ENCODE measurements at regions not wholly inside any gene's neighbourhood (a gene's known extent, or its start where the extent isn't known, plus 50 kb on each side); places are given as distances from the start of the nearest gene placed in this dataset.

- Mint-ChIP-seq H3K36me3 (ENCODE audit: low read depth) (no peaks in the 10 kb centered on the region), H3K9me3 (peaks cover 10% of the 10 kb centered on the region), H3K4me3 (no peak overlapping the region), H3K27me3 (ENCODE audit: low read depth) (no peaks in the 10 kb centered on the region), H3K27ac (no peak overlapping the region), H3K4me1 (peaks cover 4% of the 10 kb centered on the region)
- TF ChIP-seq CTCF (IDR thresholded peaks at IDR 0.05; ENCODE audit: unreplicated experiment in 3 of 3), result no peak
Observed at GRCh38 chr4:175411251-175411650, 400.8 kb downstream of the GPM6A start.

- no peak overlapping the region for H3K4me3 Mint-ChIP-seq
- no peak for TF ChIP-seq CTCF (IDR thresholded peaks at IDR 0.05; ENCODE audit: unreplicated experiment in 3 of 3)
- H3K27me3 Mint-ChIP-seq (ENCODE audit: low read depth), result no peaks in the 10 kb centered on the region
- H3K4me1 Mint-ChIP-seq, result peaks cover 4% of the 10 kb centered on the region
- peaks cover 10% of the 10 kb centered on the region for H3K9me3 Mint-ChIP-seq
- H3K36me3 Mint-ChIP-seq (ENCODE audit: low read depth), result no peaks in the 10 kb centered on the region
- H3K27ac Mint-ChIP-seq, result no peak overlapping the region
Observed at GRCh38 chr4:175412161-175412560, 399.9 kb downstream of the GPM6A start.

- H3K4me1 Mint-ChIP-seq, result peaks cover 4% of the 10 kb centered on the region
- no peaks in the 10 kb centered on the region for H3K36me3 Mint-ChIP-seq (ENCODE audit: low read depth)
- H3K27me3 Mint-ChIP-seq (ENCODE audit: low read depth), result no peaks in the 10 kb centered on the region
- peaks cover 10% of the 10 kb centered on the region for H3K9me3 Mint-ChIP-seq
- H3K4me3 Mint-ChIP-seq, result no peak overlapping the region
- TF ChIP-seq CTCF (IDR thresholded peaks at IDR 0.05; ENCODE audit: unreplicated experiment in 3 of 3), result no peak
- H3K27ac Mint-ChIP-seq, result no peak overlapping the region
Observed at GRCh38 chr4:175412746-175413145, 399.3 kb downstream of the GPM6A start.

- no peak overlapping the region for H3K27ac Mint-ChIP-seq
- H3K4me1 Mint-ChIP-seq, result no peaks in the 10 kb centered on the region
- H3K9me3 Mint-ChIP-seq, result peaks cover 10% of the 10 kb centered on the region
- TF ChIP-seq CTCF (IDR thresholded peaks at IDR 0.05; ENCODE audit: unreplicated experiment in 3 of 3), result no peak
- no peaks in the 10 kb centered on the region for H3K36me3 Mint-ChIP-seq (ENCODE audit: low read depth)
- H3K4me3 Mint-ChIP-seq, result no peak overlapping the region
- no peaks in the 10 kb centered on the region for H3K27me3 Mint-ChIP-seq (ENCODE audit: low read depth)
Observed at GRCh38 chr4:175413561-175413960, 398.5 kb downstream of the GPM6A start.

- no peaks in the 10 kb centered on the region for H3K4me1 Mint-ChIP-seq
- no peaks in the 10 kb centered on the region for H3K27me3 Mint-ChIP-seq (ENCODE audit: low read depth)
- H3K27ac Mint-ChIP-seq, result no peak overlapping the region
- no peak overlapping the region for H3K4me3 Mint-ChIP-seq
- H3K36me3 Mint-ChIP-seq (ENCODE audit: low read depth), result no peaks in the 10 kb centered on the region
- peaks cover 10% of the 10 kb centered on the region for H3K9me3 Mint-ChIP-seq
- no peak for TF ChIP-seq CTCF (IDR thresholded peaks at IDR 0.05; ENCODE audit: unreplicated experiment in 3 of 3)
Observed at GRCh38 chr4:175414602-175415001, 397.5 kb downstream of the GPM6A start.

GRCh38 chr4:175418516-175418915 is 393.5 kb downstream of the GPM6A start:
- peaks cover 3% of the 10 kb centered on the region for H3K9me3 Mint-ChIP-seq

More at GRCh38 chr4:175418516-175418915, 393.5 kb downstream of the GPM6A start:
- no peaks in the 10 kb centered on the region for H3K36me3 Mint-ChIP-seq (ENCODE audit: low read depth)
- no peak overlapping the region for H3K27ac Mint-ChIP-seq
- H3K4me1 Mint-ChIP-seq, result no peaks in the 10 kb centered on the region
- no peak for TF ChIP-seq CTCF (IDR thresholded peaks at IDR 0.05; ENCODE audit: unreplicated experiment in 3 of 3)
- no peaks in the 10 kb centered on the region for H3K27me3 Mint-ChIP-seq (ENCODE audit: low read depth)
- no peak overlapping the region for H3K4me3 Mint-ChIP-seq

Data from nephron (organoid).